Upper lobe of left lung (tissue), 4 donors: ENCODE measurements at regions not wholly inside any gene's neighbourhood (a gene's known extent, or its start where the extent isn't known, plus 50 kb on each side); places are given as distances from the start of the nearest gene placed in this dataset.
"Not testable (repeated sequence)": the region's sequence is repeated elsewhere in the genome, so short reads cannot be mapped to it uniquely, and the experiment has no call there.

Source experiments
- CTCF ChIP-seq, 6 experiments: fragments of 450-650 bp in 4 of 6; fragments of 200-600 bp in 2 of 6; sonication (generic) in 2 of 6; IDR thresholded peaks; one replicate each; pipeline ENCODE4 v1.5.1; 2016 to 2019; ENCODE audit warnings: antibody characterized with exemption in 6 of 6
- POLR2A ChIP-seq, 4 donors: fragments of 450-650 bp; IDR thresholded peaks; one replicate each; pipeline ENCODE4 v1.5.1; 2016 to 2017; ENCODE audit warnings: antibody characterized with exemption in 4 of 4, mild to moderate bottlenecking in 2 of 4

GRCh38 chr11:101245635-101246034 is 116.0 kb upstream of the PGR start:
- not testable (repeated sequence) for TF ChIP-seq CTCF, POLR2A (IDR thresholded peaks at IDR 0.05)
